HepG2 (cell line): ENCODE measurements at regions not wholly inside any gene's neighbourhood (a gene's known extent, or its start where the extent isn't known, plus 50 kb on each side); places are given as distances from the start of the nearest gene placed in this dataset.

Experiments used
- ATAC-seq: fragments of 200-7000 bp; cut with Tn5 transposase; 3 replicates; pipeline ENCODE4 v1.9.1; 2020; ENCODE audit warnings: mild to moderate bottlenecking, moderate library complexity
- BruUV-seq: library from RNA; stranded (reverse); fragments of 400-500 nt; replicated peaks from 2 replicates; lab custom pipeline; 2021; lab: Mats Ljungman, UMichigan
- CTCF ChIA-PET: fragments of 300-600 bp; formaldehyde crosslinking; extraction: SDS; loops from one replicate; lab custom pipeline; 2021; ENCODE audit warnings: low total read pairs, inconsistent platforms, low intra/inter-chr PET ratio; lab: Yijun Ruan, JAX
- POLR2A ChIA-PET: fragments of 350-600 bp; sonication (Branson Sonifier 250); formaldehyde crosslinking; loops from one replicate; lab custom pipeline; 2020; ENCODE audit warnings: antibody characterized with exemption, inconsistent platforms; lab: Yijun Ruan, JAX
- DNase-seq: peaks from one replicate; pipeline ENCODE4 v3.0.0-alpha.2; 2015; ENCODE audit warnings: low spot score
- FAIRE-seq: peaks from 3 replicates; lab custom pipeline; 2011; peaks lifted over from hg19 to GRCh38; lab: Jason Lieb, UNC
- H2AFZ ChIP-seq: one replicate; pipeline ENCODE4 v1.6.1; 2011; ENCODE audit warnings: low read length, inconsistent platforms
- H3K27ac ChIP-seq: fragments of 300-600 bp; 3 replicates; pipeline ENCODE4 v1.8.0; 2011; ENCODE audit warnings: mixed run types, mild to moderate bottlenecking, mixed read lengths, low read length, inconsistent platforms; ENCODE audit not compliant: insufficient read depth; ENCODE audit errors: extremely low read length
- H3K27me3 ChIP-seq, 2 experiments: fragments of 200-600 bp in 1 of 2; 2 replicates in 1 of 2; 3 replicates in 1 of 2; pipeline versions ENCODE4 v1.6.0 to v1.8.0; 2011; ENCODE audit warnings: low read length in 2 of 2, mild to moderate bottlenecking in 2 of 2, moderate library complexity in 2 of 2, inconsistent platforms in 1 of 2; ENCODE audit not compliant: insufficient read depth in 2 of 2, control insufficient read depth in 1 of 2
- H3K36me3 ChIP-seq, 2 experiments: fragments of 200-600 bp in 1 of 2; replicated peaks in 1 of 2; 2 replicates in 1 of 2; 3 replicates in 1 of 2; pipeline versions ENCODE4 v1.5.1 to v1.8.0; 2011; ENCODE audit warnings: low read length in 2 of 2, inconsistent platforms in 1 of 2; ENCODE audit not compliant: insufficient read depth in 2 of 2, control insufficient read depth in 1 of 2
- H3K4me1 ChIP-seq: 2 replicates; pipeline ENCODE4 v1.5.1; 2012; ENCODE audit warnings: low read length, inconsistent platforms; ENCODE audit not compliant: insufficient read depth
- H3K4me2 ChIP-seq: 2 replicates; pipeline ENCODE4 v1.6.0; 2011; ENCODE audit warnings: low read depth, low read length, inconsistent platforms
- H3K4me3 ChIP-seq, 3 experiments: fragments of 200-600 bp in 1 of 3; sonication (generic), shearing (Covaris generic) in 1 of 3; replicated peaks in 1 of 3; 2 replicates each; pipeline ENCODE4 v1.5.1; 2011 to 2016; ENCODE audit warnings: low read length in 3 of 3, inconsistent platforms in 2 of 3, low read depth in 2 of 3, mild to moderate bottlenecking in 2 of 3, control low read depth in 1 of 3, mixed read lengths in 1 of 3; ENCODE audit not compliant: insufficient read depth in 1 of 3
- H3K79me2 ChIP-seq: one replicate; pipeline ENCODE4 v1.6.1; 2011; ENCODE audit warnings: low read length, inconsistent platforms; ENCODE audit not compliant: insufficient read depth
- H3K9ac ChIP-seq: 2 replicates; pipeline ENCODE4 v1.6.0; 2011; ENCODE audit warnings: mild to moderate bottlenecking, low read depth, low read length, inconsistent platforms; ENCODE audit not compliant: insufficient read depth
- H3K9me3 ChIP-seq: 2 replicates; pipeline ENCODE4 v1.5.1; 2012; ENCODE audit warnings: mild to moderate bottlenecking, low read length
- H4K20me1 ChIP-seq: 2 replicates; pipeline ENCODE4 v1.6.0; 2011; ENCODE audit warnings: inconsistent platforms, mild to moderate bottlenecking, low read length, moderate library complexity; ENCODE audit not compliant: insufficient read depth
- HIC2 ChIP-seq: sonication (generic); formaldehyde crosslinking; IDR thresholded peaks from 2 replicates; pipeline ENCODE4 v1.9.0; 2022; ENCODE audit warnings: low read depth, missing genetic modification reagents
- HNRNPH1 ChIP-seq: fragments of 200-400 bp; formaldehyde crosslinking; optimal IDR thresholded peaks from 2 replicates; pipeline ENCODE3; 2017; ENCODE audit warnings: mild to moderate bottlenecking, low read depth, low read length
- HOXA7 ChIP-seq: sonication (generic); formaldehyde crosslinking; IDR thresholded peaks from 2 replicates; pipeline ENCODE4 v1.8.1; 2022; ENCODE audit warnings: mild to moderate bottlenecking, missing genetic modification reagents, moderate library complexity
- NBN ChIP-seq: fragments of 450-650 bp; conservative IDR thresholded peaks from 2 replicates; pipeline ENCODE4 v1.6.1; 2017
- NR3C1 ChIP-seq: sonication (generic); formaldehyde crosslinking; IDR thresholded peaks from 2 replicates; pipeline ENCODE4 v1.4.0; 2020; ENCODE audit warnings: missing genetic modification reagents
- ZNF207 ChIP-seq: fragments of 450-650 bp; IDR thresholded peaks from 2 replicates; pipeline ENCODE4 v1.6.1; 2016; ENCODE audit warnings: antibody characterized with exemption, borderline replicate concordance
- ZNF572 ChIP-seq: sonication (generic); formaldehyde crosslinking; IDR thresholded peaks from 2 replicates; pipeline ENCODE4 v1.5.1; 2020; ENCODE audit warnings: mild to moderate bottlenecking, missing genetic modification reagents
- WGBS: methylation state at CpG from one replicate; pipeline ENCODE4 v1.1.6; 2017; ENCODE audit warnings: low lambda C conversion rate; 5-methylcytosine and 5-hydroxymethylcytosine counted together
- in situ Hi-C: cut with HindIII; loops from 2 replicates; pipeline ENCODE4 v1.10.0; 2017; ENCODE audit warnings: low pct_unique_long_range_greater_than_20kb; ENCODE audit not compliant: extremely low pct_ligation_motif_present
- intact Hi-C: fragments of 100-400 bp; cut with micrococcal nuclease; formaldehyde crosslinking; loops from one replicate; pipeline ENCODE4 v1.10.0; 2022; ENCODE audit not compliant: unreplicated experiment

GRCh38 chr5:2594701-2595100, 156.8 kb downstream of the IRX2 start:
- POLR2A ChIA-PET, result no interaction called here
- FAIRE-seq (no peak), ATAC-seq (no peak), DNase-seq (no peak)
- H4K20me1 ChIP-seq, result no peaks in the 10 kb centered on the region; the same call in 1 of the 2 replicates
- H3K4me3 ChIP-seq, result no peak overlapping the region
- no peaks in the 10 kb centered on the region for H3K79me2 ChIP-seq
- 0% methylated on average over 1 of the region's 1 CpG for WGBS
- no peaks in the 10 kb centered on the region for H3K36me3 ChIP-seq
- intact Hi-C loops, result no loop called here
- CTCF ChIA-PET, result no interaction called here
- H3K27me3 ChIP-seq, result peaks cover 0 to 6% of the 10 kb centered on the region in 2 experiments; a peak in 1 of 5 replicates
- no peak overlapping the region for H3K4me2 ChIP-seq
- no peak overlapping the region for H3K27ac ChIP-seq
- in situ Hi-C loops, result no loop called here
- no TSS peak for BruUV-seq
- no peak overlapping the region for H3K9ac ChIP-seq
- TF ChIP-seq HNRNPH1, result no peak
- no peak for TF ChIP-seq HOXA7
- TF ChIP-seq NR3C1 (CRISPR knock-in tag), result no peak
- 0 out of 2 replicates have a peak, but pooled peaks have one; percentile 7 for TF ChIP-seq NBN
- 0 out of 2 replicates have a peak, but pooled peaks have one; percentile 55 for TF ChIP-seq ZNF207
- no peak overlapping the region for H2AFZ ChIP-seq
- H3K9me3 ChIP-seq, result no peaks in the 10 kb centered on the region
- no peaks in the 10 kb centered on the region for H3K4me1 ChIP-seq

- WGBS, result 35% methylated on average over 10 of the region's 10 CpGs
- BruUV-seq, result no TSS peak
- DNase-seq, result no peak
- POLR2A ChIA-PET, result no interaction called here
- Histone ChIP-seq H3K4me3 (no peak overlapping the region), H3K9me3 (no peaks in the 10 kb centered on the region), H2AFZ (no peak overlapping the region), H3K9ac (no peak overlapping the region)
- in situ Hi-C loops, result no loop called here
- TF ChIP-seq HIC2 (CRISPR knock-in tag) (no peak), ZNF572 (CRISPR knock-in tag) (no peak)
- TF ChIP-seq, all 625 proteins: peak for 0
- ATAC-seq (no peak), FAIRE-seq (no peak)
- H3K79me2 ChIP-seq, result no peaks in the 10 kb centered on the region
- H3K4me2 ChIP-seq, result no peak overlapping the region
- intact Hi-C loops, result no loop called here
- H3K4me1 ChIP-seq, result no peaks in the 10 kb centered on the region
- no peak overlapping the region for H3K27ac ChIP-seq
- no peaks in the 10 kb centered on the region for H4K20me1 ChIP-seq
- CTCF ChIA-PET, result no interaction called here
- peaks cover 0 to 6% of the 10 kb centered on the region in 2 experiments; a peak in 1 of 5 replicates for H3K27me3 ChIP-seq
- no peaks in the 10 kb centered on the region for H3K36me3 ChIP-seq
Measured at GRCh38 chr5:2592766-2593165, 158.7 kb downstream of the IRX2 start.
